ENCODE measurements at regions not wholly inside any gene's neighbourhood (a gene's known extent, or its start where the extent isn't known, plus 50 kb on each side); places are given as distances from the start of the nearest gene placed in this dataset.

DNA sequence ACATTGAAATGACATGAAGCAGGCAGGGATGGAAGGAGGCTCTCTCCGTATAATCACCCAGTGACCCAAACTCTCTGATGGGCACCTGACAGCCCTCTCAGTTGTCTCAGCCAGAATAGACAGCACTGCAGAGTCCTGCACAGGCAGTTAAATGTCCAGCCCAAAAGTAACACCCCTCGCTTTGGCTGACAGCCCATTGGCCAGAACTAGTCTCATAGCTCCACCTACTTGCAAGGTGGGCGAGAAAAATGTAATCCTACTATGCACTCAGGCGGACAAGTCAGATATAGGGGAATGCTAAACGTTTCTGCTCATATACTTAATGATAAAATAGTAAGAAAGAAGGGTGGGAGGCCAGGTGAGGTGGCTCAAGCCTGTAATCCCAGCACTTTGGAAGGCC, 393.5 kb upstream of the JARID2 start:
- no peaks in the 10 kb centered on the region for H3K36me3 ChIP-seq
- H3K27ac ChIP-seq: no peak overlapping the region
- no peak overlapping the region for H3K4me3 ChIP-seq
- no peaks in the 10 kb centered on the region for H3K9me3 ChIP-seq
- H3K27me3 ChIP-seq: no peaks in the 10 kb centered on the region
- intact Hi-C loops (cut with DNase I; ENCODE audit: low total_unique reads): no loop called here
- no peak for DNase-seq
- 88 to 93% (median 91%) methylated on average over 5 of the region's 5 CpGs for WGBS, 5 donors
- H3K4me1 ChIP-seq: peaks cover 0 to 4% (median 0%) of the 10 kb centered on the region in 4 donors
- TF ChIP-seq EP300 (IDR thresholded peaks at IDR 0.05) (no peak), POLR2A (IDR thresholded peaks at IDR 0.05) (no peak), POLR2AphosphoS5 (IDR thresholded peaks at IDR 0.05) (no peak)
- TF ChIP-seq, protein P1, sequence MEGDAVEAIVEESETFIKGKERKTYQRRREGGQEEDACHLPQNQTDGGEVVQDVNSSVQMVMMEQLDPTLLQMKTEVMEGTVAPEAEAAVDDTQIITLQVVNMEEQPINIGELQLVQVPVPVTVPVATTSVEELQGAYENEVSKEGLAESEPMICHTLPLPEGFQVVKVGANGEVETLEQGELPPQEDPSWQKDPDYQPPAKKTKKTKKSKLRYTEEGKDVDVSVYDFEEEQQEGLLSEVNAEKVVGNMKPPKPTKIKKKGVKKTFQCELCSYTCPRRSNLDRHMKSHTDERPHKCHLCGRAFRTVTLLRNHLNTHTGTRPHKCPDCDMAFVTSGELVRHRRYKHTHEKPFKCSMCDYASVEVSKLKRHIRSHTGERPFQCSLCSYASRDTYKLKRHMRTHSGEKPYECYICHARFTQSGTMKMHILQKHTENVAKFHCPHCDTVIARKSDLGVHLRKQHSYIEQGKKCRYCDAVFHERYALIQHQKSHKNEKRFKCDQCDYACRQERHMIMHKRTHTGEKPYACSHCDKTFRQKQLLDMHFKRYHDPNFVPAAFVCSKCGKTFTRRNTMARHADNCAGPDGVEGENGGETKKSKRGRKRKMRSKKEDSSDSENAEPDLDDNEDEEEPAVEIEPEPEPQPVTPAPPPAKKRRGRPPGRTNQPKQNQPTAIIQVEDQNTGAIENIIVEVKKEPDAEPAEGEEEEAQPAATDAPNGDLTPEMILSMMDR (IDR thresholded peaks at IDR 0.05): no peak

DNA sequence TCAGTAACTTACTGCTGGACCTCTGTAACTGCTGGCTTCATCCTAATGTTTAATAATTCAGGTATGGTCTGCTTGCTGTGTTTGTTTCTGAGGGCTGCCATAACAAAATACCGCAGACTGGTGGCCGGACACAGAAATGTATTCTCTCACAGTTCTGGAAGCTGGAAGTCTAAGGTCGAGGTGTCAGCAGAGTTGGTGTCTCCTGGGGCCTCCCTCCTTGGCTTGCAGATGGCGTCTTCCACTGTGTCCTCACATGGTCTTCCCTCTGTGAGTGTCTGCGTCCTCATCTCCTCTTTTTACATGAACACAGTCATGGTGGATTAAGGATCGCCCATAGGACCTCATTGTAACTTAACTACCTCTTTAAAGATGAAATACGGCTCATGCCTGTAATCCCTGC, 389.7 kb upstream of the JARID2 start:
- Histone ChIP-seq H3K4me3 (no peak overlapping the region), H3K27me3 (no peaks in the 10 kb centered on the region), H3K36me3 (no peaks in the 10 kb centered on the region), H3K9me3 (no peaks in the 10 kb centered on the region), H3K4me1 (peaks cover 0 to 5% (median 2%) of the 10 kb centered on the region in 4 donors), H3K27ac (no peak overlapping the region)
- 86 to 94% (median 92%) methylated on average over 7 of the region's 7 CpGs for WGBS, 5 donors
- TF ChIP-seq POLR2A (IDR thresholded peaks at IDR 0.05) (no peak), POLR2AphosphoS5 (IDR thresholded peaks at IDR 0.05) (no peak), EP300 (IDR thresholded peaks at IDR 0.05) (no peak)
- TF ChIP-seq, protein P1 (IDR thresholded peaks at IDR 0.05): no peak
- DNase-seq: no peak
- intact Hi-C loops (cut with DNase I; ENCODE audit: low total_unique reads): no loop called here

DNA sequence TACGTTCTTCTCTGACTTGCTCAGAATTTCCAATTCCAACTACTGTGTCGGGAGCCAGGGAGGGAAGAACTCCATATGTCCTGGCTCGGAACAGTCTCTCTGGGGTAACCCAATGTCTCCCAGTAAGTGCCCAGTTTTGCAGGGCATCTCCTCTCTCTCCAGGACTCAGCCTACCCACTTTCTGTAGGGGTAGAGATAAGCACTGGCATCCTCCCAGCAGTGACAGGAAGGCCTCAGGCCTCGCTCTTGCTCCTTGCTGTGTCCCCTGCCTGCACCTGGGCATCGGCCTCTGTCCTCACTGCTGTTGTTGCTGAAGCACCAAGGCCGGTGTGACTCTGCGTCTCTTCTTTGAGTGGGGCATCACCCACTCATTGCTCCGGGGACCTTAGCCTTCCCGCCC, 388.9 kb upstream of the JARID2 start:
- no peak for DNase-seq
- WGBS, 5 donors: 84 to 96% (median 90%) methylated on average over 9 of the region's 9 CpGs
- Histone ChIP-seq H3K4me1 (peaks cover 0 to 5% (median 2%) of the 10 kb centered on the region in 4 donors), H3K27ac (no peak overlapping the region), H3K27me3 (no peaks in the 10 kb centered on the region), H3K9me3 (no peaks in the 10 kb centered on the region), H3K4me3 (no peak overlapping the region), H3K36me3 (no peaks in the 10 kb centered on the region)
- intact Hi-C loops (cut with DNase I; ENCODE audit: low total_unique reads): no loop called here
- TF ChIP-seq EP300 (IDR thresholded peaks at IDR 0.05): no peak
- TF ChIP-seq, protein P1 (IDR thresholded peaks at IDR 0.05): no peak
- no peak for TF ChIP-seq POLR2AphosphoS5 (IDR thresholded peaks at IDR 0.05)
- no peak for TF ChIP-seq POLR2A (IDR thresholded peaks at IDR 0.05)

DNA sequence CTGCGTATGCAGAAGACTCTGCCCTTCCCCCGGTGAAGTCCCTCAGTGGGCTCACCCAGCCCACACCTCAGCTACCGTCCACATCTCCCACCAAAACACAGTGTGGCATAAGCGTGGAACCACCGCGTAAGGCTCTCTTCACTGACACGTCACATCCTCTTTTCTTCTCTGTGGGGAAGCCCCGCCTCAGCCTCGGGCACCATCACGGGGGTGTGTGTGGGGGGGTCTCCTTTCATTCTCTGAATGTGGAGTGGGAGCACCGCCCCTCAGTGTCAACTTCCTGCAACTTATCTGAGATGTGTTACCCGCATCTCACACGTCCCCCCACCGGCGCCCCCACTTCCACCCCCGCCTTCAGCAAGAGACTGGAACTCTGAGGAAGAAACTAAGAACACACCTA, 388.4 kb upstream of the JARID2 start:
- Histone ChIP-seq H3K4me1 (peaks cover 0 to 5% (median 2%) of the 10 kb centered on the region in 4 donors), H3K27ac (no peak overlapping the region), H3K9me3 (no peaks in the 10 kb centered on the region), H3K4me3 (no peak overlapping the region), H3K36me3 (no peaks in the 10 kb centered on the region), H3K27me3 (no peaks in the 10 kb centered on the region)
- intact Hi-C loops (cut with DNase I; ENCODE audit: low total_unique reads): no loop called here
- DNase-seq: peak; percentile 33 to 69
- TF ChIP-seq POLR2A (IDR thresholded peaks at IDR 0.05) (no peak), POLR2AphosphoS5 (IDR thresholded peaks at IDR 0.05) (no peak), EP300 (IDR thresholded peaks at IDR 0.05) (no peak)
- TF ChIP-seq, protein P1 (IDR thresholded peaks at IDR 0.05): no peak
- 60 to 72% (median 67%) methylated on average over 13 to 16 of the region's 16 CpGs for WGBS, 5 donors
